ENCODE measurements at regions not wholly inside any gene's neighbourhood (a gene's known extent, or its start where the extent isn't known, plus 50 kb on each side); places are given as distances from the start of the nearest gene placed in this dataset.

DNA sequence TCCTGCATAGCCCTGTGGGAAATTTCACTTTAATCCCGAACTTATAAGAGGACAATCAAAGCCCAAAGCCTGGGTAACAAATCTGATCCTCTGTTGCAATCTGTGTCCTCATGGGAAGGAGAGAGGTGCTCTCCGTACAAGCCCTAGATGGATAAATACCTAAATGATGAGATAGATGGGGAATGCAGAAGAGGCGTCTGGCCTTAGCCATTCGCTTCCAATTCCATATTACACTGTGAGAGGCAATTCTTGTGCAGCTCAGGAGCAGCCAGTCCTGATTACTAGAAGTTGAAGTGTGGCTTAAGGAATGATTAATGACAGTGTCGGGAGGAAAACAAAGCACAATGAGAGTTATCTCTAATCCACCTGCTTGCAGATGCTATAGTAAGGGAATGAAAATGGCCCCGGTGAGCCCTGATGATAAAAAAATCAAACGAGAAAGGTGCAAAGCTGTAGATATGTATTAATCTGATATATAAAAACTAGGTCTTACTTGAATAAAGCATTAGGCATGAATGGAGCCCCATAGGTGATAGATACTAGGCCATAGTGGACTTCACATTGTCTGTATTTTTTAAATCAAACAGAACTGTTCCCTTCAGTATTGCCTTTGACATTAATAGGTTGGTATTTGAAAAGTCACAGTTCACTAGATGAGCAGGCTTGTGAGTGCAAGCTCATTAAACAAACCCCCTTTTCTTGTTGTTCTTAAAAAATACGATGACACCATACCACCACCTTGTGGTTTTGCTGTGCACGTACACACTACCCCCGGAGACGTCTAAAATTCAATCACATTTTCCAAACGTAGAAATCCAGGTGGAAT lies 54.2 kb upstream of the TMCO5A start:
- no peak for DNase-seq

DNA sequence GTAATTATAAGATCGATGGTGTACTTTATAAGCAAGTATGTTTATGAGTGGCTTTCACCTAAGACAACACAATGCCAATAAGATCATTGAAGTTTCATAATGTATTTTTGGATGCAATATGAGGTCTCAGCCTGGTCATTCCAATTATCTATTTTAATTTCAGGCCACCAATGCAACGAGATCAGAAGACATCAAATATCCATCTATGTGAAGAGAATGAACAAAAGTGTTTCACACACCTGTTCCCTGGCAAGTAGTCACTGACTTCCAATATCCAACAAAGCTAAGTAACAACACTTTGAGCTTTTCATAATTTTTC lies 53.6 kb upstream of the TMCO5A start:
- DNase-seq = no peak

DNA sequence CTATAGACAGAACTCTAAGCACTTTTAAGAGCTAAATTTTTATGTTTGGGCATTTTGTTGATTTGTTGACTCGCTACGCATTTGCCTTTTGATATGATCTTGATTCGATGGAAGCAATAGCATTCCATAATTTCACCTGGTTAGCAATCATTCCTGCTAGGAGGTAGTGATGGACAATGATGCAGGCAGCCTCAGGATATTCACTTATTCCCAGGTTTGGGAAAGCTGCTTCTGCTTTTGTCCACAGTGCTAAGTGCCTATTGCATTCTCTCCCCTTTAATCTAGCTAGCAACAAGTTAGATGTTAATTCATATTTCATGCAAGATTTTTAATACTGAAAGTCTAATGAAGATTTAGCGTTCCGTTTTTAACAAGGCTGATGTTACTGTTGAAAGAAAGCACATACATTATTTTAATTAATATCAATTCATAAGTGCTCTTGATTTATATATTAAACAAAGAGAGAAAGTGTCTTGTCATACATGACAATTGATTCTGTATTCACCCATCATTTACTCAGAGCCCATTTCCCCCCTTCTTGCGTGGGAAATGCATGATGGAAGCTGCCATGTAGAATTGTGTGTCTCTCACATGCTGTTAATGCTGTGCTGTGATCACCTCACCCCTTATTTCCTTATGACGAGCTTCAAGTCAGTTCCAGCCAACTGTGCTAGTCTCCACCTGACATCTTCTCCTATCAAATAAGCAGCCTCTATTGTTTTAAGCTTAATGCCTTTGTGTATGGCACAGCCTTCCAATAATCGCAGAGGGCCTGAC lies 53.0 kb upstream of the TMCO5A start:
- no peak for DNase-seq

DNA sequence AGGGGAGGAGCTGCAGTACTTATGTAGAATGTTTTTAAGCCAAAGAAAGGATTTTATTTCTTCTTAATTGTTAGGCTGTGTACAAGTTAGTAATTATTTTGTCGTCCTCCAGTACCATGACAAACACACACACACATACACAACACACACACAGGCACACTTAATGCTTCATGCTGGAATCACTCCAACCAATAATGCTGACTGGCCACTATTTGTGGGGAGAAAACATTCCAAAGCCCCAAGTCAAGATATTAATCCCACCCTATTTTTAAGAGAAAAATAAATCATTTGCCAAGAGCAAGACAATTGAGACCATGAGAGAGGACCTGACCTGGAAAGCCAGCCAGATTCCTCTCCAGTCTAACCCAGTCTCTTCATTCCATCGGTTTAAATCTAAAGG lies 51.8 kb upstream of the TMCO5A start:
- no peak for DNase-seq

All from activated CD4-positive, alpha-beta T cell treated with anti-CD3 and anti-CD28 coated beads for 4 hours (primary cell).